CD14-positive monocyte (primary cell): ENCODE measurements at regions not wholly inside any gene's neighbourhood (a gene's known extent, or its start where the extent isn't known, plus 50 kb on each side); places are given as distances from the start of the nearest gene placed in this dataset.
"Not testable (repeated sequence)": the region's sequence is repeated elsewhere in the genome, so short reads cannot be mapped to it uniquely, and the experiment has no call there.

Experiments used
- DNase-seq, 3 donors: peaks; one replicate each; pipeline ENCODE4 v3.0.0-alpha.2; 2011 to 2022
- H2AFZ ChIP-seq: 2 replicates; pipeline ENCODE4 v1.6.0; 2012; ENCODE audit warnings: mild to moderate bottlenecking, low read depth, low read length, inconsistent platforms; ENCODE audit not compliant: insufficient read depth, poor library complexity, severe bottlenecking
- H3K27ac ChIP-seq, 2 donors: 1 replicate in 1 of 2; 2 replicates in 1 of 2; pipeline ENCODE4 v1.5.1; 2012 to 2013; ENCODE audit warnings: low read length in 2 of 2, control low read depth in 1 of 2, inconsistent platforms in 1 of 2, low read depth in 1 of 2, mild to moderate bottlenecking in 1 of 2
- H3K27me3 ChIP-seq, 2 donors: one replicate each; pipeline versions ENCODE4 v1.6.0 to v1.6.1; 2011 to 2013; ENCODE audit warnings: low read length in 2 of 2; ENCODE audit not compliant: control insufficient read depth in 2 of 2, insufficient read depth in 2 of 2
- H3K36me3 ChIP-seq, 2 donors: replicated peaks in 1 of 2; 1 replicate in 1 of 2; 2 replicates in 1 of 2; pipeline versions ENCODE4 v1.5.1 to v1.6.1; 2012 to 2013; ENCODE audit warnings: low read length in 2 of 2, control low read depth in 1 of 2, inconsistent platforms in 1 of 2, mild to moderate bottlenecking in 1 of 2; ENCODE audit not compliant: insufficient read depth in 2 of 2, control insufficient read depth in 1 of 2
- H3K4me1 ChIP-seq, 2 donors: 1 replicate in 1 of 2; 2 replicates in 1 of 2; pipeline versions ENCODE4 v1.5.1 to v1.6.1; 2012 to 2013; ENCODE audit warnings: low read length in 2 of 2, control low read depth in 1 of 2, inconsistent platforms in 1 of 2, mild to moderate bottlenecking in 1 of 2, moderate library complexity in 1 of 2; ENCODE audit not compliant: insufficient read depth in 2 of 2, control insufficient read depth in 1 of 2
- H3K4me2 ChIP-seq: replicated peaks from 2 replicates; pipeline ENCODE3; 2012; ENCODE audit warnings: low read length, moderate library complexity, mild to moderate bottlenecking; ENCODE audit not compliant: poor library complexity, severe bottlenecking; ENCODE audit errors: extremely low read depth
- H3K4me3 ChIP-seq, 3 experiments: fragments of 200-600 bp in 1 of 3; sonication (generic) in 1 of 3; replicated peaks in 1 of 3; 1 replicate in 2 of 3; 2 replicates in 1 of 3; pipeline ENCODE4 v1.5.1; 2011 to 2013; ENCODE audit warnings: low read length in 3 of 3, mild to moderate bottlenecking in 3 of 3, control low read depth in 2 of 3, low read depth in 2 of 3, inconsistent platforms in 1 of 3, moderate library complexity in 1 of 3
- H3K79me2 ChIP-seq: 2 replicates; pipeline ENCODE4 v1.6.0; 2012; ENCODE audit warnings: mild to moderate bottlenecking, control low read depth, inconsistent platforms, low read length, moderate library complexity; ENCODE audit not compliant: insufficient read depth
- H3K9ac ChIP-seq: 2 replicates; pipeline ENCODE4 v1.6.0; 2017; ENCODE audit warnings: low read length, mild to moderate bottlenecking; ENCODE audit not compliant: insufficient read depth, poor library complexity, severe bottlenecking
- H3K9me3 ChIP-seq, 2 donors: replicated peaks in 1 of 2; 1 replicate in 1 of 2; 2 replicates in 1 of 2; pipeline versions ENCODE4 v1.5.1 to v1.6.1; 2012 to 2013; ENCODE audit warnings: low read length in 2 of 2, control low read depth in 1 of 2; ENCODE audit not compliant: control insufficient read depth in 1 of 2, insufficient read depth in 1 of 2
- H4K20me1 ChIP-seq: 2 replicates; pipeline ENCODE4 v1.6.0; 2012; ENCODE audit warnings: mild to moderate bottlenecking, low read length, control low read depth, moderate library complexity; ENCODE audit not compliant: insufficient read depth
- H3K27ac Mint-ChIP-seq, 7 donors: one replicate each; pipeline ENCODE4 v1.8.0; 2020; ENCODE audit warnings: mild to moderate bottlenecking in 7 of 7, mixed read lengths in 7 of 7, moderate library complexity in 6 of 7, inconsistent platforms in 2 of 7
- H3K27me3 Mint-ChIP-seq, 3 donors: one replicate each; pipeline ENCODE4 v1.8.0; 2021 to 2022; ENCODE audit warnings: low read depth in 3 of 3, mild to moderate bottlenecking in 3 of 3, mixed read lengths in 3 of 3, moderate library complexity in 3 of 3, inconsistent platforms in 1 of 3
- H3K36me3 Mint-ChIP-seq, 2 donors: one replicate each; pipeline ENCODE4 v1.8.0; 2020; ENCODE audit warnings: mixed read lengths in 2 of 2, inconsistent platforms in 1 of 2, mild to moderate bottlenecking in 1 of 2
- H3K4me1 Mint-ChIP-seq: one replicate; pipeline ENCODE4 v1.8.0; 2020; ENCODE audit warnings: mild to moderate bottlenecking, mixed read lengths
- H3K4me3 Mint-ChIP-seq, 2 donors: one replicate each; pipeline ENCODE4 v1.8.0; 2020; ENCODE audit warnings: mild to moderate bottlenecking in 2 of 2, mixed read lengths in 2 of 2, moderate library complexity in 1 of 2
- H3K9me3 Mint-ChIP-seq, 7 donors: one replicate each; pipeline ENCODE4 v1.8.0; 2020 to 2022; ENCODE audit warnings: mixed read lengths in 7 of 7, mild to moderate bottlenecking in 6 of 7, moderate library complexity in 6 of 7, inconsistent platforms in 2 of 7
- WGBS: methylation state at CpG from one replicate; pipeline ENCODE4 v1.1.5; 2013; ENCODE audit warnings: missing lambda C conversion rate; ENCODE audit not compliant: insufficient coverage; 5-methylcytosine and 5-hydroxymethylcytosine counted together
- intact Hi-C, 2 donors: fragments of 100-400 bp; cut with micrococcal nuclease; formaldehyde crosslinking; loops; one replicate each; pipeline versions ENCODE4 v1.15.0 to v1.15.1; 2023
- TF ChIP-seq, protein P1 (sequence below): fragments of 200-600 bp; IDR thresholded peaks from one replicate; pipeline ENCODE4 v1.8.0; 2022; ENCODE audit warnings: antibody characterized with exemption, mild to moderate bottlenecking

- Histone ChIP-seq H3K4me2 (no peak overlapping the region), H2AFZ (no peak overlapping the region)
Observed at GRCh38 chr16:87048730-87049115, 268.5 kb downstream of the C16orf95 start.

DNA sequence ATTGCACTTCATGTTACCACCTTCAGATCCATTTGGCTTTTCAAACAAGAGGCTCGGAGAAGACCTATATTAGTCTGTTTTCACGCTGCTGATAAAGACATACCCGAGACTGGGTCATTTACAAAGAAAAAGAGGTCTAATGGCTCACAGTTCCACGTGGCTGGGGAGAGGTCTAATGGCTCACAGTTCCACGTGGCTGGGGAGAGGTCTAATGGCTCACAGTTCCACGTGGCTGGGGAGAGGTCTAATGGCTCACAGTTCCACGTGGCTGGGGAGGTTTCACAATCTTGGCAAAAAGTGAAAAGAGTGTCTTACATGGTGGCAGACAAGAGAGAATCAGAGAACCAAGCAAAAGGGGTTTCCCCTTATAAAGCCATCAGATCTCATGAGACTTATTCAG is 268.0 kb downstream of the C16orf95 start:
- H3K27ac Mint-ChIP-seq, H3K27ac ChIP-seq, intact Hi-C loops, H3K36me3 ChIP-seq, H3K4me3 ChIP-seq, H3K9me3 Mint-ChIP-seq, H4K20me1 ChIP-seq, H3K4me1 ChIP-seq, H3K4me2 ChIP-seq, H3K36me3 Mint-ChIP-seq, DNase-seq, H3K4me1 Mint-ChIP-seq, H2AFZ ChIP-seq, H3K9ac ChIP-seq, H3K79me2 ChIP-seq, H3K4me3 Mint-ChIP-seq, H3K9me3 ChIP-seq: not testable (repeated sequence)
- peaks cover 2 to 11% of the 10 kb centered on the region in 2 donors for H3K27me3 ChIP-seq
- H3K27me3 Mint-ChIP-seq: peaks cover 19 to 31% (median 21%) of the 10 kb centered on the region in 3 donors
- 77% methylated on average over 4 of the region's 7 CpGs for WGBS

More at GRCh38 chr16:87048730-87049115, 268.5 kb downstream of the C16orf95 start:
- no peaks in the 10 kb centered on the region for H3K36me3 Mint-ChIP-seq
- peaks cover 18 to 31% (median 21%) of the 10 kb centered on the region in 3 donors for H3K27me3 Mint-ChIP-seq
- Histone ChIP-seq H3K4me1 (no peaks in the 10 kb centered on the region), H3K4me3 (no peak overlapping the region), H3K79me2 (no peaks in the 10 kb centered on the region), H3K27ac (no peak overlapping the region), H3K36me3 (no peaks in the 10 kb centered on the region), H3K9me3 (no peaks in the 10 kb centered on the region), H3K9ac (no peak overlapping the region), H4K20me1 (no peaks in the 10 kb centered on the region), H3K27me3 (peaks cover 2 to 7% of the 10 kb centered on the region in 2 donors)
- H3K9me3 Mint-ChIP-seq: peaks cover 0 to 2% (median 0%) of the 10 kb centered on the region in 7 donors
- DNase-seq: no peak
- H3K4me1 Mint-ChIP-seq: peaks cover 3% of the 10 kb centered on the region
- 97% methylated on average over 5 of the region's 8 CpGs for WGBS
- H3K27ac Mint-ChIP-seq: no peak overlapping the region
- TF ChIP-seq, protein P1, sequence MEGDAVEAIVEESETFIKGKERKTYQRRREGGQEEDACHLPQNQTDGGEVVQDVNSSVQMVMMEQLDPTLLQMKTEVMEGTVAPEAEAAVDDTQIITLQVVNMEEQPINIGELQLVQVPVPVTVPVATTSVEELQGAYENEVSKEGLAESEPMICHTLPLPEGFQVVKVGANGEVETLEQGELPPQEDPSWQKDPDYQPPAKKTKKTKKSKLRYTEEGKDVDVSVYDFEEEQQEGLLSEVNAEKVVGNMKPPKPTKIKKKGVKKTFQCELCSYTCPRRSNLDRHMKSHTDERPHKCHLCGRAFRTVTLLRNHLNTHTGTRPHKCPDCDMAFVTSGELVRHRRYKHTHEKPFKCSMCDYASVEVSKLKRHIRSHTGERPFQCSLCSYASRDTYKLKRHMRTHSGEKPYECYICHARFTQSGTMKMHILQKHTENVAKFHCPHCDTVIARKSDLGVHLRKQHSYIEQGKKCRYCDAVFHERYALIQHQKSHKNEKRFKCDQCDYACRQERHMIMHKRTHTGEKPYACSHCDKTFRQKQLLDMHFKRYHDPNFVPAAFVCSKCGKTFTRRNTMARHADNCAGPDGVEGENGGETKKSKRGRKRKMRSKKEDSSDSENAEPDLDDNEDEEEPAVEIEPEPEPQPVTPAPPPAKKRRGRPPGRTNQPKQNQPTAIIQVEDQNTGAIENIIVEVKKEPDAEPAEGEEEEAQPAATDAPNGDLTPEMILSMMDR: no peak
- intact Hi-C loops: no loop called here
- no peak overlapping the region for H3K4me3 Mint-ChIP-seq
